OCI-LY3 (cell line): ENCODE measurements at regions not wholly inside any gene's neighbourhood (a gene's known extent, or its start where the extent isn't known, plus 50 kb on each side); places are given as distances from the start of the nearest gene placed in this dataset.

Experiments
- CTCF ChIP-seq: fragments of 200-600, 300-600 bp; sonication (generic); IDR thresholded peaks from 2 replicates; pipeline ENCODE4 v1.5.1; 2014; ENCODE audit warnings: antibody characterized with exemption, low read length, low read depth
- EZH2phosphoT487 ChIP-seq: fragments of 200-600 bp; shearing (Covaris generic); IDR thresholded peaks from 2 replicates; pipeline ENCODE4 v1.6.1; 2018; ENCODE audit warnings: antibody characterized with exemption, mixed run types, low read depth

GRCh38 chr6:170124150-170124549 is 166.7 kb downstream of the DLL1 start:
- no peak for TF ChIP-seq CTCF
- TF ChIP-seq EZH2phosphoT487: no peak
